ENCODE measurements at regions not wholly inside any gene's neighbourhood (a gene's known extent, or its start where the extent isn't known, plus 50 kb on each side); places are given as distances from the start of the nearest gene placed in this dataset.

GRCh38 chr4:111837761-111838160 lies 307.5 kb upstream of the FAM241A start:
- TF ChIP-seq CTCF (IDR thresholded peaks at IDR 0.05) (no peak), POLR2A (IDR thresholded peaks at IDR 0.05) (no peak)
